Right ventricle myocardium superior (tissue), 1 donor: ENCODE measurements at regions not wholly inside any gene's neighbourhood (a gene's known extent, or its start where the extent isn't known, plus 50 kb on each side); places are given as distances from the start of the nearest gene placed in this dataset.

Experiments
- ATAC-seq: fragments of 200-7000 bp; cut with Tn5 transposase; one replicate; pipeline ENCODE4 v1.9.1; 2020; ENCODE audit warnings: mild to moderate bottlenecking; ENCODE audit not compliant: poor library complexity
- DNase-seq: peaks from one replicate; pipeline ENCODE4 v3.0.0-alpha.2; 2020
- intact Hi-C: fragments of 100-400 bp; cut with DNase I; formaldehyde crosslinking; loops from one replicate; pipeline ENCODE4 v1.11.2; 2022
- donor health status: DM: no; HTN: yes; CAD: no; lungs with severe emphysema.

GRCh38 chr13:47135800-47136503 lies 239.1 kb upstream of the HTR2A start:
- intact Hi-C loops = no loop called here
- no peak for ATAC-seq
- DNase-seq = no peak

GRCh38 chr13:47134939-47135489 lies 238.2 kb upstream of the HTR2A start:
- ATAC-seq (no peak), DNase-seq (no peak)
- intact Hi-C loops = no loop called here

- DNase-seq (no peak), ATAC-seq (no peak)
- intact Hi-C loops = no loop called here
Observed at GRCh38 chr13:47133011-47133445, 236.2 kb upstream of the HTR2A start.

DNA sequence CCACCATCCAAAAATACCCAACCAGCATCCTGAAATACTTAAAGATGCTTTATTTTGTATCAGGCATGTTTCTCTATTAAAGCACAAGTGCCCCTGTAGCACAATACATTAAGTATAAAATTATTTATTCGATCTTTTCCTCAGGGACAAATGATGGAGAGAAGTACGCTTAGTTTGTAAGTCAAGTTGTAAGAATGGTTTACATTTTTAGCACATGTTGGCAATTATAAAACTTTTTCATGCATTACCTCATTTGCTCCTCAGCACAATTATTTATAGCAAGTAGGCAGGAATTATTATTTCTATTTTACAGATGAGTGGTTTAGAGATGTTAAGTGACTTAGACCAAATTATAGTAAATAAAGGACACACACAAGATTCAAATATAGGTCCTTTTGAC lies 232.6 kb upstream of the HTR2A start:
- intact Hi-C loops = no loop called here
- ATAC-seq = no peak

GRCh38 chr13:47126432-47126831 lies 229.6 kb upstream of the HTR2A start:
- no peak for DNase-seq
- intact Hi-C loops = no loop called here
- no peak for ATAC-seq

More for the DNA sequence above, 232.6 kb upstream of the HTR2A start:
- DNase-seq = no peak

- DNase-seq (no peak), ATAC-seq (no peak)
- intact Hi-C loops = no loop called here
Observed at GRCh38 chr13:47121092-47121763, 224.4 kb upstream of the HTR2A start.

- no peak for DNase-seq
- intact Hi-C loops = no loop called here
- ATAC-seq = no peak
Observed at GRCh38 chr13:47120282-47120681, 223.4 kb upstream of the HTR2A start.

DNA sequence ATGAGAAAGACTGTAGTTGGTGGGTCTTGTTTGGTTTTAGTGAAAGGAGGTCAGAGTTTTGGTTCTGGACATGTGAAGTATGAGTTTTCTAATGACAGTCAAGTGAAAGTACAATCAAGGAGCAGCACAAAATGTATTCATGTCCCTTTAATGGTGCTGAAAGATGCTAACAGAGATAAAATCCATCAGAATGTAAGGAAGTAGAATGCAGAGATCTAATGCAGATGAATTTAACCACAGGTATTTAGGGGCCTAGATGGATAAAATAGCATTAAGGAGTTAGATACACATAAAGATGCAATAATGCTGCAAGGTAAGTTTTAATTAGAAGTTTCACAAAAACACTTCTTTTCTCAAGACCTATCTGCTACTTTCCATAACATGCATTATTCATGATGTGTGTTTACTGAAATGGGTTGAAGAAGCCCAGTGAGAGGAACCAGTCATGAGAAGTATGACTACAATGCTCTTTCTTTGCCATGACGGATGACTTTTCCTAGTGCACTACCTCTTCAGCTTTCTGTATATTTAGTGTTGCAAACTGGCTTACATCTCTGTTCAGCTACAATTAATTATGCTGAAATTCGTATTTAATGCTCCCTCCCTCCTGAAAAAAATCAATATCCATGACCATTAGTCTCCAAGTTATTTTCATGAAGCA lies 222.9 kb upstream of the HTR2A start:
- no peak for ATAC-seq
- DNase-seq = no peak
- intact Hi-C loops = no loop called here

- DNase-seq (no peak), ATAC-seq (no peak)
- intact Hi-C loops = no loop called here
Observed at GRCh38 chr13:47117268-47117667, 220.4 kb upstream of the HTR2A start.

DNA sequence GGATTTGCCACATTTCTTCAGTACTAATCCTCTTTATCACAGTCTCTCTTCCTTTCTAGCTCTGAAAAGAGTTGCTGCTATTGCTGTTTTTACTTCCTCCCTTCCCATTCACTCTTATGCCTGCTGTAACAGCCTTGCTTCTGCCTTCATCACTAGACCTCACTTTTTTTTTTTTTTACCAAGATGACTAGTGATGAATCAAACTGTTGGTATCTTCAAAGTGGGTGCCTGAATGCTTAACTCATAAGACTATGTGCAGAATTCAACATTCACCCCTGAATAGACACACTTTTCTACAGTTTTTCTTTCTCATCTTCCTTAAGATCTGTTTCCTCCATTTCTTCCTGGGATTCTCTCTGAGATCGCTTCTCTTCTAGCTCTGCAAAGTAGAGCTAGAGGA lies 217.2 kb upstream of the HTR2A start:
- DNase-seq (no peak), ATAC-seq (no peak)
- intact Hi-C loops = no loop called here

DNA sequence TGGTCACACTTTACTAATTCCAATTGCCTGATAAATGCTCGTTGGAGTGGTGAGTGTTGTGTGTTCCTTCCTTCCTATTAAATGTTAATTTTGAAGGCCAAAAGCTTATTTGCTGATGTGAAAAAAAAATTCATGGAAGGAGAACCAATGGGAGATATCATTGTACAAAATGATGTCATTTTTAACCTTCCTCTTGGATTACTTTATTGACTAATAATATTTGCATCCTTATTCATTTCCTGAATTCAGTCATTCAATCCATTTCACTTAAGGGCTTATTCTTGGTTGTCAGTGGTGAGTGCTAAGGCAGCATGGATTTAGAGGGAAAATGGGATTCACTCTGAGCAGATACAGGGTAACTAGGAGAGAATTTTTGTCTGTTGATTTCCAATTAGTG lies 216.0 kb upstream of the HTR2A start:
- DNase-seq (no peak), ATAC-seq (no peak)
- intact Hi-C loops = no loop called here

DNA sequence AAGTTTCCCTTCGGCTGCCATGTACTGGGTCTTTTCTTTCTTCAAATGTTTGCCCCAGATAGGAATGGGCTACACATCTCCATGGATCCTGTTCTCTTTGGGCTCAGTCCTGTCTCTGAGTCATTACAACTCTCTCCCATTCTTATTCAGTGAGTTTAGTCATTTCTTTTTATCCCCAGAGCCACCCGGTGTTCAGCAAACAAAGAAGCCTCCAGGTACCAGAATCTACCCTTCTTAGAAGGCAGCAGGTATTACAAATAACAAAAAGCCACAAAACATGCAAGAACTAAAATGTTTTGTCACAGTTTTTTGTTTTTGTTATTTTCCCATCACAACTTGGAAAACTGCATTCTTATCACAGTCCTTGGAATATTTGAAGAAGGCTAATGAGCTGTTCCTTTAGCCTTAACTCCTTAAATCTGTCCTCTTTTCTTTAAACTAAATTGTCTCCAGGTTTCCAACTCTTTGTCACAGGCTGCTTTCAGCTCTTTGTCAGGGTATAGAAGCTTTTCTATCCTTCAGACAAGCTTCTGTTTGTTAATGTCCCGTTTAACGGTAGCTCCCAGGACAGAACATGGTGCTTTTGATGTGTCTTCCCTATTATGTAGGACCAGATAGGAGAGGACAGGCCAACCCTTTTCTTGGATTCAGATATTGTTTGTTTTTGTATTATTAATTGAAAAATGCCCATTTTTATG lies 215.5 kb upstream of the HTR2A start:
- DNase-seq (no peak), ATAC-seq (no peak)
- intact Hi-C loops = no loop called here

DNA sequence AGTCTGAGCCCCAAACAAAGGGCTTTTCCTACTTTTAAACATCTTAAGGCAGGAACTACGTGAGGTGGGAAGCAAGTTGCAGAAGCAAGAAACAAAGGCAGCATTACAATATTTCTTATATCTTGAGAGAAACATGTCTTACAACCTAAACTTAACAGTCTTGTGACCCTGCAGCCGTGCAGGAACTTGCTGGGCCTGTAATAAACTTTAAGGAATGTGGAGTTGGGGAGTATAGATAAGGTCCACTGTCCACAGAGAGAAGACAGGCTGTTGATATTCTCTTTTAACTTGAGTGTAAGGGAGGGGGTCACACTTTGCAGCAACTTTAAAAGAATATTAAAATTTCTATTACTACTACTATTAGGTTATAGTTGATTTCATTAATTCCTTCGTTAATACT lies 214.6 kb upstream of the HTR2A start:
- intact Hi-C loops = no loop called here
- ATAC-seq (no peak), DNase-seq (no peak)

DNA sequence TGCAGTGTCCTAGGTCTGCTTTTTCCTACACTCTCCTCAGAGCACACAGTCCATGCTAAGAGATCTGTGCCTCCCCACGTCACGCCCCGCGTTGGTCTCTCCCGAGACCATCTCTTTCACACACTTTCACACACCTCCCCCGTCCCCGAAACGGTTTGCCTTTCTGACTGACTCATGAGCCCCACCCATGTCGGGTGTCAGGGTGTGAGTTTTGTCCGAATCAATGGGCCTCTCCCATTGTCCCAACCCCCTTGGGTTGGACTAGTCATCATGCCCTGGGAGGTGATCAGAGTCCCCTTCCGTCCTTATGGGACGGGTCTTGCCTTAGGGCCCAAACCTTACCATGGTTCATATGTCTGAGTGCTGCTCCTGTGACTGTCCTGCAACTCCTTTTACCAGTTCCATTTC lies 214.0 kb upstream of the HTR2A start:
- DNase-seq (no peak), ATAC-seq (no peak)
- intact Hi-C loops = no loop called here

- intact Hi-C loops = no loop called here
- no peak for ATAC-seq
- DNase-seq = no peak
Observed at GRCh38 chr13:47110141-47110540, 213.3 kb upstream of the HTR2A start.

- intact Hi-C loops = no loop called here
Observed at GRCh38 chr13:47109028-47109427, 212.2 kb upstream of the HTR2A start.

GRCh38 chr13:47100214-47100853 lies 203.5 kb upstream of the HTR2A start:
- DNase-seq = no peak
- no peak for ATAC-seq
- intact Hi-C loops = no loop called here

More at GRCh38 chr13:47109028-47109427, 212.2 kb upstream of the HTR2A start:
- DNase-seq = no peak
- no peak for ATAC-seq

DNA sequence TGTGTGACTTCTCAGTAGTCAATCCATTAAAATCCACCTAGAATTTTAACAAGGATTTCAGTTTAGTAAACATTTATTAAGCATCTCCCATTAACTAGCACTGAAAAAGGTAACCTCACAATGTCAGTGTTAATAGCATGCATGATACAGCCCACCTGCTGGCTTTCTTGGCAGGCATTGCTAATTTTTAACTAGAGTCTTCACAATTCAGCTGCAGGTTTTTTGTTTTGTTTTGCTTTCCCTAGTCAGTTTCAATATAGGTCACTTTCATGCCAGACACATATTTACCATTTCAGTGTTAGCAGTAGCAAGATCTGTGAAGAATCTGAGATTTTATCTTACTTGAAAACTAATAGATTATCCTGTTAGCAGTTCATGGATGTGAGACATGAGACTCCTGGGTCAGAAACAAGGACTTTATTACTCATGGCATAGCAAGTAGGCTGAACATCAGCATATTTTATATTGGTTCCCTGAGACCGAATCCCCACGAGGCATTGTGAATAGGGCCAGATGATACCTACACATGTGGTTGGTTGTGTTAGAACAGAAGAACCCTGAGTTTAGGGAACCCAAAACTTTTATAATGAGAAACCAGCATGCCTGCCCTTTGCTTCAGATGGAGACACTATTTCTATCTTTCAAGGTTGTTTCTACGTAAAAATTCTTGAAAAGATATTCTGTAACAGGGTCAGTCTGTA lies 198.0 kb upstream of the HTR2A start:
- DNase-seq (no peak), ATAC-seq (no peak)
- intact Hi-C loops = no loop called here
